ENCODE measurements at regions not wholly inside any gene's neighbourhood (a gene's known extent, or its start where the extent isn't known, plus 50 kb on each side); places are given as distances from the start of the nearest gene placed in this dataset.

- TF ChIP-seq POLR2AphosphoS5 (IDR thresholded peaks at IDR 0.05; ENCODE audit: low read depth, low read length): no peak
- no peak for TF ChIP-seq POLR2A (IDR thresholded peaks at IDR 0.05; ENCODE audit: low read depth, low read length)
- TF ChIP-seq TAF1 (IDR thresholded peaks at IDR 0.05; ENCODE audit: borderline replicate concordance, low read depth, low read length): no peak
Measured at GRCh38 chr4:170476351-170476750, 386.6 kb upstream of the AADAT start.
